CD4-positive, CD25-positive, alpha-beta regulatory T cell (primary cell): ENCODE measurements at regions not wholly inside any gene's neighbourhood (a gene's known extent, or its start where the extent isn't known, plus 50 kb on each side); places are given as distances from the start of the nearest gene placed in this dataset.

Experiments
- ATAC-seq, 2 donors: fragments of 150-1000 bp; cut with Tn5 transposase; one replicate each; pipeline ENCODE4 v1.10.0; 2021; ENCODE audit warnings: low read depth in 2 of 2, moderate number of reproducible peaks in 2 of 2, moderate library complexity in 1 of 2
- DNase-seq, 3 donors: peaks; one replicate each; pipeline versions ENCODE4 v3.0.0 to v3.0.0-alpha.2; 2012 to 2022; ENCODE audit warnings: mixed read lengths in 1 of 3
- H3K27ac ChIP-seq: one replicate; pipeline ENCODE4 v1.7.0; 2013; ENCODE audit warnings: mild to moderate bottlenecking, low read length; ENCODE audit not compliant: insufficient read depth, poor library complexity, severe bottlenecking
- H3K27me3 ChIP-seq: one replicate; pipeline ENCODE4 v1.7.0; 2013; ENCODE audit warnings: low read length; ENCODE audit not compliant: control insufficient read depth, insufficient read depth
- H3K36me3 ChIP-seq: one replicate; pipeline ENCODE4 v1.7.0; 2013; ENCODE audit warnings: mild to moderate bottlenecking, low read length, moderate library complexity; ENCODE audit not compliant: control insufficient read depth, insufficient read depth
- H3K4me1 ChIP-seq: 2 replicates; pipeline ENCODE4 v1.7.0; 2013; ENCODE audit warnings: mild to moderate bottlenecking, low read length; ENCODE audit not compliant: insufficient read depth, control insufficient read depth, poor library complexity, severe bottlenecking
- H3K4me3 ChIP-seq: one replicate; pipeline ENCODE4 v1.7.0; 2013; ENCODE audit warnings: low read depth, mild to moderate bottlenecking, low read length, moderate library complexity
- H3K9me3 ChIP-seq, 2 experiments: 1 replicate in 1 of 2; 2 replicates in 1 of 2; pipeline ENCODE4 v1.7.0; 2013; ENCODE audit warnings: low read length in 2 of 2, mild to moderate bottlenecking in 1 of 2, moderate library complexity in 1 of 2; ENCODE audit not compliant: control insufficient read depth in 2 of 2
- H3K27ac Mint-ChIP-seq, 3 donors: one replicate each; pipeline ENCODE4 v1.8.0; 2020 to 2022; ENCODE audit warnings: mild to moderate bottlenecking in 3 of 3, mixed read lengths in 3 of 3, moderate library complexity in 2 of 3
- H3K27me3 Mint-ChIP-seq: one replicate; pipeline ENCODE4 v1.8.0; 2022; ENCODE audit warnings: mild to moderate bottlenecking, mixed read lengths
- H3K36me3 Mint-ChIP-seq: one replicate; pipeline ENCODE4 v1.8.0; 2020; ENCODE audit warnings: mixed read lengths
- H3K4me1 Mint-ChIP-seq, 4 donors: one replicate each; pipeline ENCODE4 v1.8.0; 2020 to 2022; ENCODE audit warnings: mixed read lengths in 4 of 4, mild to moderate bottlenecking in 1 of 4
- H3K4me3 Mint-ChIP-seq, 4 donors: one replicate each; pipeline ENCODE4 v1.8.0; 2020 to 2022; ENCODE audit warnings: mild to moderate bottlenecking in 4 of 4, mixed read lengths in 4 of 4, moderate library complexity in 3 of 4
- H3K9me3 Mint-ChIP-seq, 7 donors: one replicate each; pipeline ENCODE4 v1.8.0; 2020 to 2022; ENCODE audit warnings: mixed read lengths in 7 of 7, mild to moderate bottlenecking in 3 of 7, moderate library complexity in 2 of 7

DNA sequence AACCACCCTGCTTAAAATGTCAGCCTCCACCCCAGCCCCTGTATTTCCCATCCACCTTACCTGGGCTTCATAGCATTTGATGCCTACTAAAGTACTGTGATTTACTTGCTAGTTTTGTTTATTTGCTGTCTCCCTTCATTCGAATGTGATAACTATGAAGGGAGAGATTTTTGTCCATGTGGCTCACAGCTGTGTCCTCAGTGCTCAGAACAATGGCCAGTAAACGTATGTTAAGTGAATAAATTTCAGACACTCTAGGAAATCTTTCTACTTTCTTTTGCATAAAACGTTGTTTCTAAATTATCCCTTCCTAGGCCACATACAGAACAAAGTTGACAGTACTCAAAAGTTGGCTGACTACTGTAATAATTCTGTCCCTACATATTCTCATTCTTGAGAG lies 114.7 kb upstream of the OTUD4 start:
- Mint-ChIP-seq H3K36me3 (no peaks in the 10 kb centered on the region), H3K4me3 (no peak overlapping the region), H3K27me3 (no peaks in the 10 kb centered on the region), H3K4me1 (peaks cover 0 to 3% (median 0%) of the 10 kb centered on the region in 4 donors), H3K9me3 (peaks cover 0 to 2% (median 0%) of the 10 kb centered on the region in 7 donors), H3K27ac (no peak overlapping the region)
- no peaks in the 10 kb centered on the region for H3K9me3 ChIP-seq
- DNase-seq (no peak), ATAC-seq (no peak)
- no peaks in the 10 kb centered on the region for H3K4me1 ChIP-seq
- H3K27me3 ChIP-seq = peaks cover 5% of the 10 kb centered on the region
- no peaks in the 10 kb centered on the region for H3K36me3 ChIP-seq
- no peak overlapping the region for H3K4me3 ChIP-seq
- H3K27ac ChIP-seq = no peak overlapping the region

DNA sequence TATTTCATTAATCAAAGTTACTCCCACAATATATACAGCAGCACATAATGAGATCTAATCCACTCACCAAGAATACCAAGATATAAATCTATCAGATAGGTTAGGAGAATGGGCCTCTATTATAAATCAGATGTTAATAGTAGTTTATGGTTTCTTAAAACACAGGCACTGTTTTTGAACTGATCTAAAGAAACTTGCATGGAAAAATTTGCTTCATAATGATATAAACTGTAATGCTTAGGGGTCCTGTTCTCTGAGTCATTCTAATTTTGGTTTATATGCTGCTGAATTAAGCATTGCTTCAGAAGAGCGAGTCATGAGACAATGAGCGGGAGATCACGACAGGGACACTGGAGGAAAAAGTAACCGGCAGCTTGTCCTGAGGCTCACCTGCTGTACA lies 113.3 kb upstream of the OTUD4 start:
- Histone ChIP-seq H3K4me1 (no peaks in the 10 kb centered on the region), H3K27me3 (peaks cover 5% of the 10 kb centered on the region), H3K36me3 (no peaks in the 10 kb centered on the region), H3K9me3 (no peaks in the 10 kb centered on the region), H3K27ac (no peak overlapping the region), H3K4me3 (no peak overlapping the region)
- Mint-ChIP-seq H3K4me1 (no peaks in the 10 kb centered on the region), H3K9me3 (peaks cover 0 to 2% (median 0%) of the 10 kb centered on the region in 7 donors), H3K27ac (no peak overlapping the region), H3K4me3 (no peak overlapping the region), H3K27me3 (no peaks in the 10 kb centered on the region), H3K36me3 (no peaks in the 10 kb centered on the region)
- no peak for DNase-seq
- ATAC-seq = no peak

DNA sequence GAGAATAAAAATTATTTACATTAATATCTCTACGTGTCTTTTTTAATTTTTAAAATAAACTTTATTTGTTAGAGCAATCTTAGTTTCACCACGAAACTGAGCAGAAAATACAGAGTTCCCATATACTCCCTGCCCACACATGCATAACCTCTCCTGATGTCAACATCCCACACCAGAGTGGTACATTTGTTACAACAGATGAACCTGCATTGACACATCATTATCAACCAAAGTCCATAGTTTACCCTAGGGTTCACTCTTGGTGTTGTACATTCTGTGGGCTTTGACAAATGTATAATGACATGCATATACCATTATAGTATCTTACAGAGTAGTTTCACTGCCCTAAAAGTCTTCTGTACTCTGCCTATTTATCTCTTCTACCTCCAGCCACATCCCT lies 110.6 kb upstream of the OTUD4 start:
- DNase-seq (no peak), ATAC-seq (no peak)
- Mint-ChIP-seq H3K36me3 (no peaks in the 10 kb centered on the region), H3K4me3 (no peak overlapping the region), H3K9me3 (peaks cover 0 to 2% (median 0%) of the 10 kb centered on the region in 7 donors), H3K4me1 (no peaks in the 10 kb centered on the region), H3K27me3 (no peaks in the 10 kb centered on the region), H3K27ac (no peak overlapping the region)
- H3K27me3 ChIP-seq = peaks cover 5% of the 10 kb centered on the region
- H3K36me3 ChIP-seq = no peaks in the 10 kb centered on the region
- no peaks in the 10 kb centered on the region for H3K9me3 ChIP-seq
- H3K4me3 ChIP-seq = no peak overlapping the region
- no peaks in the 10 kb centered on the region for H3K4me1 ChIP-seq
- H3K27ac ChIP-seq = no peak overlapping the region

DNA sequence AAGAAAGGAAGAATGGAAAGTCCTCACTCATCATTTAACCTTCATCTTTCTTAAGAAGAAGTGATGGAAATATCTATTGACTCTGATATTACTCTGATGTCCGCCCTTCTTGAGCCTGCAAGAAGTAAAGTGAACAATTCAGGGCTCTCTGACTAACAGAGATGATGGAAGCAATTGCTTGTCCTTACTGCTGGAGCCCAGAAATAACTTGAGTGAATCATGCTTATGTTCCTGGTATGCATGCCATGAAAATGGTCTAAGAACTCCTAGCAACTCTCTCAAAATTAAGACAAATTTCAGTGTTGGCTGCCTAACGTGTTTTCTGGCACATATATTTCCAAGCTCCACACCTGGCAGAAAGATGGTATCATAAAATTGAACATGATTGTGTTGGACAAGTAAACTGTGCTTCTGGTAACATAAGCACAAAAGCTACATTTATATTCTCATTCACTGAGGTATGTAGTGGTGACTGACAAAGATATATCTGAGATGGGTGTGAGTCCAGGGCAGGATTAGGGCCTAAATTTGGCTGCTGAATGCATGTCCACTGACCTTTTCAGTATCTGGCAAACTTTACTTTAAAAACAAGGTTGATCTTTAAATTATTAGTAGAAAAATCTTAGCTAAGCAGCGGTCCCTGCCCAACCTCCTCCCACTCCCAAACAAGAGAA lies 109.2 kb upstream of the OTUD4 start:
- no peak for ATAC-seq
- Histone ChIP-seq H3K36me3 (no peaks in the 10 kb centered on the region), H3K4me1 (no peaks in the 10 kb centered on the region), H3K4me3 (no peak overlapping the region), H3K27me3 (peaks cover 3% of the 10 kb centered on the region), H3K9me3 (no peaks in the 10 kb centered on the region), H3K27ac (no peak overlapping the region)
- Mint-ChIP-seq H3K4me1 (no peaks in the 10 kb centered on the region), H3K4me3 (no peak overlapping the region), H3K27ac (no peak overlapping the region), H3K27me3 (no peaks in the 10 kb centered on the region), H3K9me3 (peaks cover 0 to 2% (median 0%) of the 10 kb centered on the region in 7 donors), H3K36me3 (no peaks in the 10 kb centered on the region)
- DNase-seq = no peak

DNA sequence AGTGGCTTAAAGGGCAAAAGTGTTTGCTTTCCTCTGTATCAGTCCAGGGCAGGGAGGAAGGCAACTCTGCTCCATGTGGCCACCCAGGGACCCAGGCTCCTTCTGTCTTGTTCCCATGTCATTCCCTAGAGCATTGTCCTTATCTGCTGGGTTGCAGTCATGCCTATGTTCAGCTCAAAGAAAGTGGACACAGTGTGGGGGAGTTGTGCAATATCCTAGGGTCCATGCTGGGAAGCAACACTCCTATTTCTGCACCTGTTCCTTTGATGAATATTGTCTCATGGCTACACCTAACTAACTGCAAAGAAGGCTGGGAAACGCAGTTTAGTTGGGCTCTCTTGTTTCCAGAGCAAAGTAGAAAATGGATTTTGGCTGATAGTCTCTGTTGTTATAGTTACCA lies 107.0 kb upstream of the OTUD4 start:
- Mint-ChIP-seq H3K4me3 (no peak overlapping the region), H3K4me1 (no peaks in the 10 kb centered on the region), H3K9me3 (no peaks in the 10 kb centered on the region), H3K36me3 (no peaks in the 10 kb centered on the region), H3K27me3 (no peaks in the 10 kb centered on the region), H3K27ac (no peak overlapping the region)
- Histone ChIP-seq H3K4me3 (no peak overlapping the region), H3K36me3 (no peaks in the 10 kb centered on the region), H3K27me3 (no peaks in the 10 kb centered on the region), H3K9me3 (no peaks in the 10 kb centered on the region), H3K4me1 (no peaks in the 10 kb centered on the region), H3K27ac (no peak overlapping the region)
- ATAC-seq = no peak
- no peak for DNase-seq

DNA sequence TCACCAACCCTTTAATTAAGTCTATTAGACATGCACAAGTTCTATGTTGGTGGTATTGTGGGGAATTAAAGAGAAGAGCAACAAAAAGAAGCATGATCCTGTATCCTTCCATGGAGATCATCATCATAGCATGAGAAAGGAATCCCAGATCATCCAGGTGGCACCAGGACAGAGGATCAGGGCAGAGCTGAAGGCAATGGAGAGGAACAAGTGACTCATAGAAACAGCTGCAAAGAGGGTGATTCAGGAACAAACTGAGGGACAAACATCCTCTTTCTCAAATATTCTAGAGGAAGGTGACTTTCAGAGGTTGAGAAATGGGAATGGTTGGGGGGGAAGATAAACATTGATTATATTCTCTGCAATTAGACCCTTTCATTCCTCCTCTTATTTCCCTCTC lies 105.5 kb upstream of the OTUD4 start:
- Histone ChIP-seq H3K4me1 (no peaks in the 10 kb centered on the region), H3K27ac (no peak overlapping the region), H3K9me3 (no peaks in the 10 kb centered on the region), H3K4me3 (no peak overlapping the region), H3K36me3 (no peaks in the 10 kb centered on the region), H3K27me3 (no peaks in the 10 kb centered on the region)
- ATAC-seq (no peak), DNase-seq (no peak)
- Mint-ChIP-seq H3K27ac (no peak overlapping the region), H3K9me3 (no peaks in the 10 kb centered on the region), H3K4me3 (no peak overlapping the region), H3K4me1 (no peaks in the 10 kb centered on the region), H3K27me3 (no peaks in the 10 kb centered on the region), H3K36me3 (no peaks in the 10 kb centered on the region)

DNA sequence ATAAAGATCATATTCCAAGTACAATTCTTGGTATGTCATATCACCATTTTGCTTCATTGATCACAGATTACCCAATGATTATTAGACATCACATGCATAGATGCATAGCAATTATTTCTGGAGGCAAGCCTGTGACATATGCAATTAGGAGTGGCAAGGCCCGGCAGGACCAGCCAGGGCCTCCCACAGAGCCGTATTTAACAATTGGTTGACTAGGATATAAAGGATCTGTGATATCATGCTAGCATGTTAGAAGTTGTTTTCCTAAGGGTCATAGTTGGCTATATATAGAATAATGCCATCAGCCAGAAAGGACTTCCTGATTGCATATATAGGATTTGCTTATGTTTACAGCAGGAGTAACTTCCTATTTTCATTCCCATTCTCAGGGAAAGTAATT lies 103.5 kb upstream of the OTUD4 start:
- Histone ChIP-seq H3K4me3 (no peak overlapping the region), H3K4me1 (no peaks in the 10 kb centered on the region), H3K36me3 (no peaks in the 10 kb centered on the region), H3K27me3 (no peaks in the 10 kb centered on the region), H3K9me3 (no peaks in the 10 kb centered on the region), H3K27ac (no peak overlapping the region)
- DNase-seq (no peak), ATAC-seq (no peak)
- Mint-ChIP-seq H3K4me1 (no peaks in the 10 kb centered on the region), H3K27me3 (no peaks in the 10 kb centered on the region), H3K4me3 (no peak overlapping the region), H3K9me3 (no peaks in the 10 kb centered on the region), H3K36me3 (no peaks in the 10 kb centered on the region), H3K27ac (no peak overlapping the region)

DNA sequence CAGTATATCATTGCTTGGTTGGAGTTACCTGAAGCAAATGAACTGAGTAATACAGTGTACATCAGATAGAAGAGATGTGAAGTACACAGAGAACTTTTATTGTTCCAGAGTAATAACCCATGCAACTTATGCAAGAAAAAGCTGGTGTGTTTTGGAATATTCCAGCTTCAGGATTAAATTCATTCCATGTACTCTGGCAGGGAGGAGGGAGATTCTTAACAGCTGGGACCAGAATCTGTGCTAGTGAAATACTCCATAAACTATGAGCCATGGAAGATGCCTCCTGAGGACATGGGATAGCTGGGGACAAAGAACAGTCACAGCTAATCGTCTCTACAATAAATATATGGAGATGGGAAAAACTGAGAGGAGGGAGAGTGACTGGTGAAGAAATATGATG lies 101.6 kb upstream of the OTUD4 start:
- Mint-ChIP-seq H3K36me3 (no peaks in the 10 kb centered on the region), H3K27ac (no peak overlapping the region), H3K9me3 (no peaks in the 10 kb centered on the region), H3K4me1 (no peaks in the 10 kb centered on the region), H3K27me3 (no peaks in the 10 kb centered on the region), H3K4me3 (no peak overlapping the region)
- Histone ChIP-seq H3K9me3 (no peaks in the 10 kb centered on the region), H3K4me3 (no peak overlapping the region), H3K27ac (no peak overlapping the region), H3K36me3 (no peaks in the 10 kb centered on the region), H3K4me1 (no peaks in the 10 kb centered on the region), H3K27me3 (no peaks in the 10 kb centered on the region)
- no peak for DNase-seq
- no peak for ATAC-seq
